ENCODE measurements at regions not wholly inside any gene's neighbourhood (a gene's known extent, or its start where the extent isn't known, plus 50 kb on each side); places are given as distances from the start of the nearest gene placed in this dataset.

DNA sequence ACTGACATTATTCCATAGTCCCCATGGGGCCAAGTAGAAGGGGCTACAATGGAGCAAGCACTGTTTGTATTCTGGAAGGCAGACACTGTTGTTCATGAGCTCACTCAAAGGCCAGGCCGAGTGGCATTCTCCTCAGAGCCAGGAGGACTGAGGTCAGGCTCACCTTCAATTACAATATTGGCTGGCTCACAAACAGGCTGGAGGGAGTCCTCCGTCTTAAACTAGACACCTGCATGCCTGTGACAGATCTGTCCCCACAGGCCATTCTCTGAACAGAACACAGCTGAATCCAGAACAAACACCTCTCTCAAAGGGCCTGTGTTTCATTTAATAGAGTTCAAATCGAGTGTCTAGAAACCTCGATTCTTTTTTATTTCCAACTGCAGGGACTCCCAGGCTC is 347.4 kb upstream of the PPP2R3A start:
- Histone ChIP-seq H3K4me3 (no peak overlapping the region), H3K4me1 (ENCODE audit: insufficient read depth) (no peaks in the 10 kb centered on the region), H3K27me3 (no peaks in the 10 kb centered on the region), H3K4me2 (no peak overlapping the region), H2AFZ (no peak overlapping the region), H3K36me3 (replicated peaks; ENCODE audit: insufficient read depth, low read depth) (no peaks in the 10 kb centered on the region), H3K27ac (no peak overlapping the region), H3K79me2 (no peaks in the 10 kb centered on the region), H4K20me1 (ENCODE audit: insufficient read depth, poor library complexity, severe bottlenecking) (no peaks in the 10 kb centered on the region), H3K9me2 (replicated peaks; ENCODE audit: insufficient read depth) (no peaks in the 10 kb centered on the region), H3K9me3 (ENCODE audit: low read depth) (no peaks in the 10 kb centered on the region)
- DNase-seq (ENCODE audit: low spot score) = no peak
- TF ChIP-seq EZH2phosphoT487 (IDR thresholded peaks at IDR 0.05; ENCODE audit: low read depth, severe bottlenecking, unreplicated experiment) = no peak
- TF ChIP-seq EZH2 (IDR thresholded peaks at IDR 0.05; ENCODE audit: borderline replicate concordance) = no peak
- TF ChIP-seq, protein P1, sequence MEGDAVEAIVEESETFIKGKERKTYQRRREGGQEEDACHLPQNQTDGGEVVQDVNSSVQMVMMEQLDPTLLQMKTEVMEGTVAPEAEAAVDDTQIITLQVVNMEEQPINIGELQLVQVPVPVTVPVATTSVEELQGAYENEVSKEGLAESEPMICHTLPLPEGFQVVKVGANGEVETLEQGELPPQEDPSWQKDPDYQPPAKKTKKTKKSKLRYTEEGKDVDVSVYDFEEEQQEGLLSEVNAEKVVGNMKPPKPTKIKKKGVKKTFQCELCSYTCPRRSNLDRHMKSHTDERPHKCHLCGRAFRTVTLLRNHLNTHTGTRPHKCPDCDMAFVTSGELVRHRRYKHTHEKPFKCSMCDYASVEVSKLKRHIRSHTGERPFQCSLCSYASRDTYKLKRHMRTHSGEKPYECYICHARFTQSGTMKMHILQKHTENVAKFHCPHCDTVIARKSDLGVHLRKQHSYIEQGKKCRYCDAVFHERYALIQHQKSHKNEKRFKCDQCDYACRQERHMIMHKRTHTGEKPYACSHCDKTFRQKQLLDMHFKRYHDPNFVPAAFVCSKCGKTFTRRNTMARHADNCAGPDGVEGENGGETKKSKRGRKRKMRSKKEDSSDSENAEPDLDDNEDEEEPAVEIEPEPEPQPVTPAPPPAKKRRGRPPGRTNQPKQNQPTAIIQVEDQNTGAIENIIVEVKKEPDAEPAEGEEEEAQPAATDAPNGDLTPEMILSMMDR (IDR thresholded peaks at IDR 0.05; ENCODE audit: poor library complexity) = no peak
- WGBS (ENCODE audit: low lambda C conversion rate, missing lambda C conversion rate) = 61% methylated on average over 4 of the region's 4 CpGs

GRCh38 chr3:135621184-135621920 is 344.2 kb upstream of the PPP2R3A start:
- Histone ChIP-seq H3K9me2 (replicated peaks; ENCODE audit: insufficient read depth) (no peaks in the 10 kb centered on the region), H2AFZ (no peak overlapping the region)
- WGBS (ENCODE audit: low lambda C conversion rate, missing lambda C conversion rate) = 79% methylated on average over 3 of the region's 3 CpGs

DNA sequence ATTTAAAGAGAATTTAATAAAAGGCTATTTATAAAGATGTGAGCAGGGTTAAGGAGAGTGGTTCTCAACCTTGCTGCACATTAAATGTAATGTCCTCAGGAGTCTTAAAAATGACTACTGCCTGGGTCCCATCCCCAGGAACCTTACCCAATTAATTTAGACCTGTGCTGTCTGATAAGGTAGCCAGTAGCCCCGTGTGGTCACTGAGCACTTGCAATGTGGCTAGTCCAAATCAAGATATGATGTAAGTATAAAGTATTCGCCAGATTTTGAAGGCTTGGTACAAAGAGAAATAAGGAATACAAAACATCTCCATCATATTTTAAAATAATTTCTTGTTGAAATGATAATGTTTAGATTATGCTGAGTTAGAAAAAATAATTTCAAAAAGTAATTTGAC is 343.3 kb upstream of the PPP2R3A start:
- H3K27ac ChIP-seq = no peak overlapping the region
- no peaks in the 10 kb centered on the region for H3K9me3 ChIP-seq (ENCODE audit: low read depth)
- no peak for DNase-seq (ENCODE audit: low spot score)
- H2AFZ ChIP-seq = no peak overlapping the region
- H4K20me1 ChIP-seq (ENCODE audit: insufficient read depth, poor library complexity, severe bottlenecking) = no peaks in the 10 kb centered on the region
- H3K4me2 ChIP-seq = no peak overlapping the region
- no peaks in the 10 kb centered on the region for H3K27me3 ChIP-seq
- TF ChIP-seq, protein P1 (IDR thresholded peaks at IDR 0.05; ENCODE audit: poor library complexity) = no peak
- TF ChIP-seq EZH2 (IDR thresholded peaks at IDR 0.05; ENCODE audit: borderline replicate concordance) (no peak), EZH2phosphoT487 (IDR thresholded peaks at IDR 0.05; ENCODE audit: low read depth, severe bottlenecking, unreplicated experiment) (no peak)
- no peaks in the 10 kb centered on the region for H3K79me2 ChIP-seq
- H3K36me3 ChIP-seq (replicated peaks; ENCODE audit: insufficient read depth, low read depth) = no peaks in the 10 kb centered on the region
- H3K4me3 ChIP-seq = no peak overlapping the region
- no peaks in the 10 kb centered on the region for H3K4me1 ChIP-seq (ENCODE audit: insufficient read depth)
- H3K9me2 ChIP-seq (replicated peaks; ENCODE audit: insufficient read depth) = no peaks in the 10 kb centered on the region
- WGBS (ENCODE audit: low lambda C conversion rate, missing lambda C conversion rate) = 82% methylated on average over 2 of the region's 2 CpGs

More at GRCh38 chr3:135621184-135621920, 344.2 kb upstream of the PPP2R3A start:
- Histone ChIP-seq H4K20me1 (ENCODE audit: insufficient read depth, poor library complexity, severe bottlenecking) (no peaks in the 10 kb centered on the region), H3K9me3 (ENCODE audit: low read depth) (no peaks in the 10 kb centered on the region), H3K79me2 (no peaks in the 10 kb centered on the region), H3K36me3 (replicated peaks; ENCODE audit: insufficient read depth, low read depth) (no peaks in the 10 kb centered on the region), H3K4me1 (ENCODE audit: insufficient read depth) (no peaks in the 10 kb centered on the region), H3K4me3 (no peak overlapping the region), H3K27ac (no peak overlapping the region), H3K4me2 (no peak overlapping the region), H3K27me3 (no peaks in the 10 kb centered on the region)
- no peak for DNase-seq (ENCODE audit: low spot score)
- TF ChIP-seq, protein P1 (IDR thresholded peaks at IDR 0.05; ENCODE audit: poor library complexity) = no peak
- TF ChIP-seq EZH2phosphoT487 (IDR thresholded peaks at IDR 0.05; ENCODE audit: low read depth, severe bottlenecking, unreplicated experiment) = no peak
- no peak for TF ChIP-seq EZH2 (IDR thresholded peaks at IDR 0.05; ENCODE audit: borderline replicate concordance)
